Activated CD8-positive, alpha-beta T cell treated with anti-CD3 and anti-CD28 coated beads for 36 hours (primary cell): ENCODE measurements at regions not wholly inside any gene's neighbourhood (a gene's known extent, or its start where the extent isn't known, plus 50 kb on each side); places are given as distances from the start of the nearest gene placed in this dataset.
"Not testable (repeated sequence)": the region's sequence is repeated elsewhere in the genome, so short reads cannot be mapped to it uniquely, and the experiment has no call there.

Source experiments
- ATAC-seq: fragments of 200-7000 bp; cut with Tn5 transposase; one replicate; pipeline ENCODE4 v1.10.0; 2021; ENCODE audit warnings: mild to moderate bottlenecking, moderate library complexity
- CTCF ChIA-PET: fragments of 350-600 bp; sonication (Branson Sonifier 250); formaldehyde crosslinking; loops from one replicate; lab custom pipeline; 2021; ENCODE audit warnings: antibody characterized with exemption; lab: Charles Lee
- POLR2A ChIA-PET: fragments of 350-600 bp; sonication (Branson Sonifier 250); formaldehyde crosslinking; loops from one replicate; lab custom pipeline; 2021; ENCODE audit warnings: antibody characterized with exemption; lab: Charles Lee
- DNase-seq: peaks from one replicate; pipeline ENCODE4 v3.0.0-alpha.2; 2020
- H3K27ac Mint-ChIP-seq: one replicate; pipeline ENCODE4 v1.8.0; 2021; ENCODE audit warnings: mild to moderate bottlenecking, mixed read lengths
- H3K27me3 Mint-ChIP-seq: one replicate; pipeline ENCODE4 v1.8.0; 2021; ENCODE audit warnings: mixed read lengths
- H3K36me3 Mint-ChIP-seq: one replicate; pipeline ENCODE4 v1.8.0; 2021; ENCODE audit warnings: low read depth, mixed read lengths
- H3K4me1 Mint-ChIP-seq: one replicate; pipeline ENCODE4 v1.8.0; 2021; ENCODE audit warnings: low read depth, mixed read lengths
- H3K4me3 Mint-ChIP-seq: one replicate; pipeline ENCODE4 v1.8.0; 2021; ENCODE audit warnings: mild to moderate bottlenecking, moderate library complexity, mixed read lengths
- H3K9me3 Mint-ChIP-seq: one replicate; pipeline ENCODE4 v1.8.0; 2021; ENCODE audit warnings: mixed read lengths
- intact Hi-C: fragments of 100-400 bp; cut with micrococcal nuclease; formaldehyde crosslinking; loops from one replicate; pipeline ENCODE4 v1.10.0; 2022

DNA sequence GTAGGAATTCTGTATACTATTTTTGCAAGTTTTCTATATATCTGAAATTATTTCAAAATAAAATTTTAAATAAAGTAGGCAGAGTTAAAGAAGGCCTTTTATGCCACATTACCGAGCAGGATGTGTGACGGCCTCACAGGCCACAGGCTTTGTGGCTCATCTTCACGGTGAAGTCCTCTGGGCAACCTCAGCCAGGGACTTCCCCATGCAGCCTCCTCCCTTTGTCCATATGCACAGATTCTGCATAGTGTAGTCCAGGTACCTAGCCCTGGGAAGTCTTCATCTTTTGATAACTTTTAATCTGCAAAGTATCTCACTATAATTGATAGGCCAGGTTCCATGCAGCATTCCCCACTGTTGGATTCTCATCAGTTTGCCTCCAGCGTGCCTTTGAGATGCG lies 62.8 kb downstream of the ARHGAP11B start:
- H3K9me3 Mint-ChIP-seq, POLR2A ChIA-PET, H3K4me3 Mint-ChIP-seq, H3K4me1 Mint-ChIP-seq, H3K27me3 Mint-ChIP-seq, intact Hi-C loops, ATAC-seq, H3K36me3 Mint-ChIP-seq, DNase-seq, CTCF ChIA-PET, H3K27ac Mint-ChIP-seq: not testable (repeated sequence)

DNA sequence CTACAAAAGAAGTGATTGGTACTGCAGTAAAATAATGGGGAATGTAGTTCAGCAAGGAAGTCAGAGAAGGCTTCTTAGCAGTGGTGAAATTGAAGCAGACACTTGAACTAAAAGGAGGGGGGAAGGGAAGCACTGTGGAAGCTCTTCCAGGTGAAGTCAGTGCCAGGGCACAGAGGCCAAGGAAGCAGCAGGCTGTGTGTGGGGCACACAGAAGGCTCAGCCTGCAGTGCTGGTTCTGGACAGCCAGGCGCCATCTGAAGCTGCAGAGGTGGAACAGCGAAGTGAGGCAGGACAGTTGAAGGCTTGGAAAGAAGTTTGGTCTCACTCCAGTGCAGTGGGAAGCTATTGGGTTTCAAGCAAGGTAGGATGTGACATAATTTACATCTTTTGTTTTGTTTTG lies 64.2 kb downstream of the ARHGAP11B start:
- POLR2A ChIA-PET, H3K36me3 Mint-ChIP-seq, DNase-seq, H3K27me3 Mint-ChIP-seq, CTCF ChIA-PET, H3K27ac Mint-ChIP-seq, intact Hi-C loops, H3K4me3 Mint-ChIP-seq, ATAC-seq, H3K9me3 Mint-ChIP-seq, H3K4me1 Mint-ChIP-seq: not testable (repeated sequence)

DNA sequence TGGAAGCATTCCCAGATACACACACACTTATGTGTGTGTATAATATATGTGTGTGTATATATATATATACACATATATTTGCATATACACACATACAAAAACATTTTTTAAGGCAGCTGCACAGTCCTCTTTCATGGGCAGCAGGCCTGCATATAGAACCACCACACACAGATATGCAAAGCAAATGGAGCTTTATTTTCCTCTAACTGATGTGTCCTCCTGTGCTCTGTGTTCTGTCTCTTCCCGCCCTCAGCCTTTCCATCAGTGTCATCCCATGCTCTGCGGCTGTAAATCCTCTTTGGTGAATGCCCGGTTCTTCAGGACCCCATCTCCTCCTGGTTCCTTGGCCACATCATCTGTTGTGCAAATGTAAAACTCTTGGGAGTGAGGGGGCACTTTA lies 69.9 kb downstream of the ARHGAP11B start:
- ATAC-seq, H3K27ac Mint-ChIP-seq, H3K27me3 Mint-ChIP-seq, CTCF ChIA-PET, H3K9me3 Mint-ChIP-seq, DNase-seq, intact Hi-C loops, H3K36me3 Mint-ChIP-seq, H3K4me1 Mint-ChIP-seq, H3K4me3 Mint-ChIP-seq: not testable (repeated sequence)
- POLR2A ChIA-PET: interaction anchor here (0.6 kb wide), 1 partner anchor 26 kb away, joined by 3 read pairs; no protein-coding TSS in a partner anchor

DNA sequence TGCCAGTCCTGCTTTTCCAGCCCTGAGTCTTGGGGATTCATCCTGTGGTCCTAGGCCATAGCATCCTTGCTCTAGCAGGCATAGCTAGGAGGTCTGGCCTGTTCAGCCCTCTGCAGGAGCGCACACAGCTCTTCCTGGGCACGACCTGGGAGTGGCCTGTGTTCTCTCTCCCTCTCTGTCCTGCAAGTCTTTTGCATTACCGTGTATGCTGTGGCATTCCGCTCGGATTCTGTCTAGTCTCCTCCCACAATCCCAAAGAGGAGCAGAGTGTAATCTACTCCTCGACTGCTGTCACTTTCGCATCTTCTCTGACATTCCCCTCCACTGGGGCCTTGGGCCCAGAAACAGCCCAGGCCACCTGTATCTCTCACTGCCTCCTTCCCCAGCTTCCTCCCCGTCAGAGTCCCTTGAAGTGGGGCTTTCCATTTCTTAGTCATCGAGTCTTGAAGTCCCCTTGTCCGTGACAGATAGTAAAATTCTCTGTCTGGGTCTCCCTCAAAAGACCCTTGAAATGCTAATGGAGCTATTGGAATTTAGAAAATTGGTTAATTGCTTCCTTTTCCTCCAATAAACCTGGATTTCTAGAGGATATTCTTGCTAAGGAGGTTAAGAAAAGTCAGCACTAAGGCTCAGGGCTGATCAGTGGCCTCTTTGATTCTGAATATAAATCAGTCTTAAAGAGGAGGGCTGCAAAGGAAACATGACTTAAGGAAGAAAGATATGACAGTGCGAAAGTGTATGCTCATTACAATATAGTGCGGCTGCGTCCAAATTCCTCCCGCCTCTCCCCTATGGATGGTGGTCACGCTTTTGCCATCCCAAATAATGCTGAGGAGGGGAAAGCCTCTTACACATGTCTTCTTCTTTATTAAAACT lies 70.7 kb downstream of the ARHGAP11B start:
- POLR2A ChIA-PET: interaction anchor here (0.6 kb wide), 1 partner anchor 27 kb away, joined by 3 read pairs; no protein-coding TSS in a partner anchor
- H3K36me3 Mint-ChIP-seq, H3K27me3 Mint-ChIP-seq, DNase-seq, CTCF ChIA-PET, intact Hi-C loops, H3K9me3 Mint-ChIP-seq, H3K4me1 Mint-ChIP-seq: not testable (repeated sequence)
- ATAC-seq: peak; percentile 90
- Mint-ChIP-seq H3K27ac (peak overlapping the region; percentile 84), H3K4me3 (peak overlapping the region; percentile 21)

DNA sequence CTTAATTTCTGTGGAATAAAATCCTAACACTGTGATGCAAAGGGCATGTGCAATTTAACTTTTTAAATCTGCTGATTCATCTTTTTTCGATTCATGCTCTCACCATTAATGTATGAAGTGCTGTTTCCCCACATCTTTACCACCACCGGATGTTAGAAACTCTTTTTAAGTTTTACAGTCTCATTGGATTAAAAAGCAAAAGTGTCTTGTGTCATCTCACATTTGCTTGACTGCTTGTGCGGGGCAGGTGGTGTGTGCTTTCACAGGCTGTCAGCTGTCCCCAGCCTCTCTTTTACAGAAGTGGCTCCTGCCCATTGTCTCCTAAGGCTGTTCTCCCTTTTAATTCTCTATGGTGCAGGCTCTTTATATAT lies 71.4 kb downstream of the ARHGAP11B start:
- H3K4me3 Mint-ChIP-seq, H3K9me3 Mint-ChIP-seq, H3K4me1 Mint-ChIP-seq, POLR2A ChIA-PET, H3K27me3 Mint-ChIP-seq, CTCF ChIA-PET, DNase-seq, H3K36me3 Mint-ChIP-seq, intact Hi-C loops, H3K27ac Mint-ChIP-seq: not testable (repeated sequence)
- peak; percentile 78 for ATAC-seq

DNA sequence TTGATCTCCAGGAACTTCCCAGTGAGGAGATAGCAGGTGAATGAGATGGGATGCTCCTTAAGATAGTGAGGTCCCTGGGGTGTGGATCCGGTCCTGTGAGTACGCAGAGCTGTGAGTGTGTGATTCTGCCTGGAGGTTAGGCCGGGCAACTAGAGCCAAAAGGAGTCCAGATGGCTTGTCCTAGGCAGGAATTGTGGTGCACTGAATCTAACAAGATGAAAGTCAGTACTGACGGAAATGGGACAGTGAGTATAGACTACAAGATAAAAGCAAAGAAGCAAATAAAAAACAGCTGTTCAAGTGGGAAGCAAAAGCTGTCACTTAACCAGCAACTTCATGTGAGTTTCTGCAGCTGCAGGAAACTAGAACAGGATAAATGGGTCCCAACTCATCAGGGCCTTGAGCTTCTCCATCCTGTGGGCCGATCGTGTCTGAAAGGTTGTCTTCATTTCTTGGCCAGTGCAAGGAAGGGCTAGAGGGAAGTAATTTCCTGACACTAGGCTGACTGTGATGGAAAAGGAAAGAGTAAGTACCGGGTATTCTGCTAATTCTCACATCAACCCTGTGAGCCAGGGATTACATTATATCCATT lies 74.2 kb downstream of the ARHGAP11B start:
- intact Hi-C loops, H3K4me3 Mint-ChIP-seq, H3K9me3 Mint-ChIP-seq, H3K27ac Mint-ChIP-seq, H3K36me3 Mint-ChIP-seq, DNase-seq, ATAC-seq, CTCF ChIA-PET, H3K27me3 Mint-ChIP-seq, H3K4me1 Mint-ChIP-seq, POLR2A ChIA-PET: not testable (repeated sequence)

DNA sequence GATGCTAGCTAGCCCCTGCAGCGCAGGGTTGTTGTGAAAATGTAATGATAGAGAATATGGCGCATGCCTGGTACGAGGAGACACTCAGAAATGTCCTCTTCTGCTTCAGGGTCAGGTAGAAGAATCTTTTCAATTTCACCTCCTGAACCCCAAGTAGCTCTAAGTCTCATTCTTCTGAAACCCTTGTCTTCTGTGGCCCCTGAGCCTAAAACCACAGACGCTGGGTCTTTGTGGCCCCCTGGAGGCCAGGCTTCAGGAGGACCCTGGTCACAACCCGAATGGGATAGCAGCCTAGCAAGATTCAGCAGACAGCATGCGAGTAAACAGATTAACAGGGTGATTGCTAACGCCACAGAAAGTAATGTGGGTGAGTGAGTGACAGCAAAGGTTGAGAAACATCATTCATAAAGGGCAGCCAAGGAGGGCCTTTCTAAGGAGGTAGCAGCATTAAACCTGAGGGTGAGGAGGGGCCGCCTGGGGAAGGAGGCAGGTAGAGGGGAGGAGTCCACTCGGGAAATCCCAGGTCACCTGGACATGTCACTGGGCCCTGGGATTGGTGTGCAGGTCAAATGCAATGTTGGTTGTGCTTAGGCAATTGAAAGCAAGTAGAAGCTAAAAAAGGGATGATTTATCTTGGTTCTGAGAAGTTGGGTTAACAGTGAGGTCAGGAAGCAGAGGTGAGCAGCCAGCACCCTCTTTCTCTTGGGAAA lies 82.2 kb downstream of the ARHGAP11B start:
- H3K27me3 Mint-ChIP-seq, H3K9me3 Mint-ChIP-seq, H3K4me3 Mint-ChIP-seq, ATAC-seq, DNase-seq, H3K4me1 Mint-ChIP-seq, intact Hi-C loops, H3K36me3 Mint-ChIP-seq, H3K27ac Mint-ChIP-seq, POLR2A ChIA-PET, CTCF ChIA-PET: not testable (repeated sequence)

DNA sequence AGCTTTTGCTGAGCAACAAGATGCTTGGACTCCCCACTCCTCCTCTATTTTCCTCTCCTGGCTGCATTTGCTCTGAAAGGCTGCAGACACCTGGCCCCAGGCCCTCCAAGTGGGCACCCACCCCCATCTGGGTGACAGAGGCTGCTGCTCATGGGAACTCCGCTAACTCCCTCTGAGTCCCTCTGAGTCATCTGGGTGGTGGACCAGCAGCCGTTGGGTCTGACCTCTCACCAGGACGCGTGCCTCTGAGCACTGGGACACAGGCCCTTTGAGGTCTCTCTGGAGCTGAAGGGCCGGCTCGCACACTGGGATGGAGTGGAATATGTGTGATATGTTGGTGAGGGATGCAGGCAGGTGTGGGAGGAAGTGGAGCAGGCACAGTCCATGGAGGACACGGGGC lies 82.9 kb downstream of the ARHGAP11B start:
- H3K27me3 Mint-ChIP-seq, H3K9me3 Mint-ChIP-seq, POLR2A ChIA-PET, CTCF ChIA-PET, H3K27ac Mint-ChIP-seq, H3K4me3 Mint-ChIP-seq, H3K36me3 Mint-ChIP-seq, DNase-seq, intact Hi-C loops, H3K4me1 Mint-ChIP-seq, ATAC-seq: not testable (repeated sequence)

DNA sequence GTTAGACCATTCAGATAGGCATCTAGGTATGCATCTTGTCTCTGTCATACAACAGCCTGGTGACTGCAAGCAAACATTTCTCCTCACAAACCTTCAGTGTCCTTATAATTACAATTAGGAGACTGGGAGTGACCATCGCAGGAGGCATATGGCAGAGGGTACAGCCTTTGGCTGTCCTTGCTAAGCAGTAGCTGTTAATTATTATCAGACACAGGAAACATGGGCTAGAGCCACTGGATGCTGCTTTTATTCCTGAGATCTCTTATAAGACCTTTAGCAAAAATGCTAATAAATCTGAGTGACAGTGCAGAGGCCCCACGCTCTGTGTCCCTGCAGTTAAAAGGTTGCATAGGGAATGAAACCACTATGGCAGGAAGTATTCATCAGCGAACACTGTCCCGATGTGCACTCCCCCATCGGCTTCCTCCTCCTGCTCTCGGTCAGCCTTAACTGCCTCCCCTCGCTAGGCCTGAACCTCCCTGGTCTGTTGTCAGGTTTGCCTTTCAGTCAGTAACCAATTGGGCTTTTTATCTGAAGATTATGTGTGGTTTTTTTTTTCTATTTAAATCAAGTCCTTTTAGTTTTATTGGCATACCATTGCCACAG lies 92.2 kb downstream of the ARHGAP11B start:
- POLR2A ChIA-PET, H3K27me3 Mint-ChIP-seq, H3K4me3 Mint-ChIP-seq: not testable (repeated sequence)

DNA sequence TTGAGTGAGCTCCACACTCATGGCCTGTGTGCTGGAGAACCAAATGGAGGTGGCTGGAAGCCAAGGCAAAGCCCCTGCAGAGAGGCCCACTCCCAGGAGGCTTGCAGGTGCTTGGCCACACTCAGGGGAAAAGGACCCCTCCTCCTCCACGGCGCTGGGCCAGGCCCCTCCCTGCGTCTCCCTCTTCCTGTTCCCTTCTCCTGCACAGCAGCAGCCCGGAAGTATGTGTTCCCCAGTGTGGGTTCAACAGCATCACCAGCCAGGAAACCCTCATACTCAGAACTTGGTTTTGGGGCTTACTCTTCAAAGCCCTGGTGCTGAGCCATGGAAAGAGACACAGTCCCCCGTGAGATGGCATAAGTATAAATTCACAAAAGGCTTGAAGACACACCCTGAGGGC lies 93.4 kb downstream of the ARHGAP11B start:
- POLR2A ChIA-PET, H3K4me1 Mint-ChIP-seq, H3K4me3 Mint-ChIP-seq, H3K27ac Mint-ChIP-seq, H3K9me3 Mint-ChIP-seq, intact Hi-C loops, H3K27me3 Mint-ChIP-seq, DNase-seq, ATAC-seq, CTCF ChIA-PET: not testable (repeated sequence)
- H3K36me3 Mint-ChIP-seq: peaks cover 35% of the 10 kb centered on the region

More for the DNA sequence above, 92.2 kb downstream of the ARHGAP11B start:
- intact Hi-C loops, CTCF ChIA-PET, H3K27ac Mint-ChIP-seq, H3K9me3 Mint-ChIP-seq, ATAC-seq, DNase-seq, H3K4me1 Mint-ChIP-seq: not testable (repeated sequence)
- H3K36me3 Mint-ChIP-seq: peaks cover 26% of the 10 kb centered on the region

DNA sequence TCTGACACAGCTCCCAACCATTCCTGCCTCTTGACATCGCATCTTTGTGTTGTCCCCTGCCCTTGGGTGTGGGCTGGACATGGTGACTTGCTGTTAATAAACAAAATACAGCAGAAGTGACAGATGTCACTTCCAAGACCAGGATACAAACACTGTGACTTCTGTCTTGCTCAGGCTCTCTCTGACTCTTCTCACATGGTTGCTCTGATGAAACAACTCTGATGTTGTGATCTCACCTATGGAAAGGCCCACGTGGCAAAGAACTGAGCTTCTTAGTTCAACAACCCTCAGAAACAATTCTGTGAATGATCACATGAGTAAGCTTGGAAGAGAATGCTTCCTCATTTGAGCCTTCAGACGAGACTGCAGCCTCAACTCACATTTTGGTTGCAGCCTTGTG lies 94.9 kb downstream of the ARHGAP11B start:
- H3K4me1 Mint-ChIP-seq, intact Hi-C loops, H3K4me3 Mint-ChIP-seq, POLR2A ChIA-PET, DNase-seq, H3K27ac Mint-ChIP-seq, H3K27me3 Mint-ChIP-seq, CTCF ChIA-PET, H3K9me3 Mint-ChIP-seq, ATAC-seq: not testable (repeated sequence)
- peaks cover 41% of the 10 kb centered on the region for H3K36me3 Mint-ChIP-seq
